Liver (tissue), 7 donors: ENCODE measurements at regions not wholly inside any gene's neighbourhood (a gene's known extent, or its start where the extent isn't known, plus 50 kb on each side); places are given as distances from the start of the nearest gene placed in this dataset.

ENCODE experiments used
- DNase-seq: peaks from one replicate; pipeline ENCODE4 v3.0.0-alpha.2; 2017; ENCODE audit warnings: low spot score
- H3K27ac ChIP-seq, 2 donors: one replicate each; pipeline ENCODE4 v1.7.0; 2013; ENCODE audit warnings: inconsistent platforms in 2 of 2, low read length in 2 of 2, control low read depth in 1 of 2, low read depth in 1 of 2, mild to moderate bottlenecking in 1 of 2
- H3K27me3 ChIP-seq, 4 donors: one replicate each; pipeline versions ENCODE4 v1.6.1 to v1.7.0; 2013; ENCODE audit warnings: low read length in 3 of 4, inconsistent platforms in 1 of 4, mild to moderate bottlenecking in 1 of 4, moderate library complexity in 1 of 4; ENCODE audit not compliant: control insufficient read depth in 4 of 4, insufficient read depth in 4 of 4
- H3K36me3 ChIP-seq, 4 donors: one replicate each; pipeline versions ENCODE4 v1.6.1 to v1.7.0; 2013; ENCODE audit warnings: low read length in 3 of 4, mild to moderate bottlenecking in 3 of 4, low read depth in 1 of 4, moderate library complexity in 1 of 4; ENCODE audit not compliant: control insufficient read depth in 4 of 4, insufficient read depth in 3 of 4
- H3K4me1 ChIP-seq, 4 donors: one replicate each; pipeline versions ENCODE4 v1.6.1 to v1.7.0; 2013; ENCODE audit warnings: low read length in 3 of 4, mild to moderate bottlenecking in 3 of 4, moderate library complexity in 1 of 4; ENCODE audit not compliant: control insufficient read depth in 4 of 4, insufficient read depth in 4 of 4
- H3K4me3 ChIP-seq, 3 donors: one replicate each; pipeline versions ENCODE4 v1.6.1 to v1.7.0; 2013; ENCODE audit warnings: low read length in 3 of 3, control low read depth in 1 of 3, low read depth in 1 of 3, mild to moderate bottlenecking in 1 of 3
- H3K9ac ChIP-seq, 2 donors: one replicate each; pipeline ENCODE4 v1.7.0; 2013; ENCODE audit warnings: low read length in 2 of 2, mild to moderate bottlenecking in 2 of 2, moderate library complexity in 2 of 2, control low read depth in 1 of 2, low read depth in 1 of 2
- H3K9me3 ChIP-seq, 4 donors: one replicate each; pipeline versions ENCODE4 v1.6.1 to v1.7.0; 2013; ENCODE audit warnings: low read length in 3 of 4; ENCODE audit not compliant: control insufficient read depth in 4 of 4
- ATF3 ChIP-seq: IDR thresholded peaks from 2 replicates; pipeline ENCODE4 v1.6.1; 2016; ENCODE audit warnings: antibody characterized with exemption
- EGR1 ChIP-seq, 2 donors: IDR thresholded peaks; 2 replicates each; pipeline ENCODE4 v1.6.1; 2016 to 2018; ENCODE audit warnings: antibody characterized with exemption in 2 of 2, low read depth in 2 of 2
- FOXA2 ChIP-seq: IDR thresholded peaks from 2 replicates; pipeline ENCODE4 v1.6.1; 2016; ENCODE audit warnings: antibody characterized with exemption
- GABPA ChIP-seq, 2 donors: IDR thresholded peaks in 1 of 2; conservative IDR thresholded peaks in 1 of 2; 2 replicates each; pipeline ENCODE4 v1.6.1; 2016; ENCODE audit warnings: antibody characterized with exemption in 2 of 2, mild to moderate bottlenecking in 1 of 2, moderate library complexity in 1 of 2
- HNF4A ChIP-seq, 2 donors: conservative IDR thresholded peaks; 2 replicates each; pipeline ENCODE4 v1.6.1; 2016; ENCODE audit warnings: antibody characterized with exemption in 2 of 2, mild to moderate bottlenecking in 2 of 2
- HNF4G ChIP-seq: IDR thresholded peaks from 2 replicates; pipeline ENCODE4 v1.6.1; 2016; ENCODE audit warnings: antibody characterized with exemption
- JUND ChIP-seq, 2 donors: IDR thresholded peaks; 2 replicates each; pipeline ENCODE4 v1.6.1; 2016; ENCODE audit warnings: antibody characterized with exemption in 2 of 2
- MAX ChIP-seq: IDR thresholded peaks from 2 replicates; pipeline ENCODE4 v1.6.1; 2016; ENCODE audit warnings: antibody characterized with exemption
- RAD21 ChIP-seq, 2 donors: IDR thresholded peaks; 2 replicates each; pipeline ENCODE4 v1.6.1; 2016; ENCODE audit warnings: antibody characterized with exemption in 2 of 2, mild to moderate bottlenecking in 2 of 2
- REST ChIP-seq: IDR thresholded peaks from 2 replicates; pipeline ENCODE4 v1.6.1; 2016; ENCODE audit warnings: antibody characterized with exemption, mild to moderate bottlenecking
- RXRA ChIP-seq, 2 donors: IDR thresholded peaks; 2 replicates each; pipeline ENCODE4 v1.6.1; 2017 to 2018; ENCODE audit warnings: antibody characterized with exemption in 2 of 2, mild to moderate bottlenecking in 1 of 2
- SP1 ChIP-seq: IDR thresholded peaks from 2 replicates; pipeline ENCODE4 v1.6.1; 2018; ENCODE audit warnings: antibody characterized with exemption, mild to moderate bottlenecking
- TAF1 ChIP-seq: conservative IDR thresholded peaks from 2 replicates; pipeline ENCODE4 v1.6.1; 2016; ENCODE audit warnings: antibody characterized with exemption, mild to moderate bottlenecking
- YY1 ChIP-seq: IDR thresholded peaks from 2 replicates; pipeline ENCODE4 v1.6.1; 2016; ENCODE audit warnings: antibody characterized with exemption, mild to moderate bottlenecking
- ZBTB33 ChIP-seq: IDR thresholded peaks from 2 replicates; pipeline ENCODE4 v1.6.1; 2016; ENCODE audit warnings: antibody characterized with exemption
- WGBS: extraction: QIAGEN DNeasy Blood & Tissue Kit; methylation state at CpG from one replicate; pipeline ENCODE4 v1.1.7; 2013; 5-methylcytosine and 5-hydroxymethylcytosine counted together
- donor health status: healthy.
- donor health status: healthy.
- donor health status: healthy.
- donor health status: healthy.

- no peak overlapping the region for H3K9ac ChIP-seq
- H3K27ac ChIP-seq: no peak overlapping the region
- H3K9me3 ChIP-seq: no peaks in the 10 kb centered on the region
- TF ChIP-seq GABPA (IDR thresholded peaks at IDR 0.05 in 1 of 2, conservative IDR thresholded peaks at IDR 0.05 in 1 of 2): no peak
- peak; percentile 29 to 31 for TF ChIP-seq RAD21 (IDR thresholded peaks at IDR 0.05)
- peak; percentile 77 for TF ChIP-seq HNF4G
- peak; percentile 31 for TF ChIP-seq ZBTB33
- TF ChIP-seq HNF4A (conservative IDR thresholded peaks at IDR 0.05): peak; percentile 92 to 94
- peak in 1 of 2 donors; percentile 18 for TF ChIP-seq EGR1 (IDR thresholded peaks at IDR 0.05; ENCODE audit: low read depth in 2 of 2)
- no peak for TF ChIP-seq MAX
- TF ChIP-seq REST: peak; percentile 25
- TF ChIP-seq SP1: peak; percentile 60
- TF ChIP-seq YY1: peak; percentile 68
- TF ChIP-seq JUND (IDR thresholded peaks at IDR 0.05): peak in 1 of 2 donors; percentile 38
- TF ChIP-seq ATF3: no peak
- peak; percentile 39 to 43 for TF ChIP-seq RXRA (IDR thresholded peaks at IDR 0.05)
- H3K4me3 ChIP-seq: no peak overlapping the region
- no peak for DNase-seq
- H3K4me1 ChIP-seq: peaks cover 0 to 6% (median 2%) of the 10 kb centered on the region in 4 donors
- no peaks in the 10 kb centered on the region for H3K27me3 ChIP-seq
- no peaks in the 10 kb centered on the region for H3K36me3 ChIP-seq
Measured at GRCh38 chr7:17212188-17212587, 86.3 kb upstream of the AHR start.

- no peak overlapping the region for H3K9ac ChIP-seq
- no peak for DNase-seq
- H3K27me3 ChIP-seq: no peaks in the 10 kb centered on the region
- H3K4me1 ChIP-seq: no peaks in the 10 kb centered on the region
- 91% methylated on average over 2 of the region's 2 CpGs for WGBS
- no peak overlapping the region for H3K27ac ChIP-seq
- no peaks in the 10 kb centered on the region for H3K36me3 ChIP-seq
- H3K9me3 ChIP-seq: no peaks in the 10 kb centered on the region
- TF ChIP-seq EGR1 (IDR thresholded peaks at IDR 0.05; ENCODE audit: low read depth in 2 of 2): no peak
- no peak for TF ChIP-seq YY1
- TF ChIP-seq FOXA2: no peak
- TF ChIP-seq ATF3: no peak
- TF ChIP-seq SP1: no peak
- no peak for TF ChIP-seq TAF1
- TF ChIP-seq RXRA (IDR thresholded peaks at IDR 0.05): no peak
- TF ChIP-seq JUND (IDR thresholded peaks at IDR 0.05): no peak
- no peak for TF ChIP-seq RAD21 (IDR thresholded peaks at IDR 0.05)
- no peak for TF ChIP-seq GABPA (IDR thresholded peaks at IDR 0.05 in 1 of 2, conservative IDR thresholded peaks at IDR 0.05 in 1 of 2)
- no peak for TF ChIP-seq HNF4A (conservative IDR thresholded peaks at IDR 0.05)
- no peak for TF ChIP-seq MAX
- no peak overlapping the region for H3K4me3 ChIP-seq
Measured at GRCh38 chr7:17227766-17228490, 70.5 kb upstream of the AHR start.
